Left ventricle myocardium inferior (tissue), 1 donor: ENCODE measurements at regions not wholly inside any gene's neighbourhood (a gene's known extent, or its start where the extent isn't known, plus 50 kb on each side); places are given as distances from the start of the nearest gene placed in this dataset.

Experiments
- DNase-seq: peaks from one replicate; pipeline ENCODE4 v3.0.0-alpha.2; 2020
- H3K27ac ChIP-seq: fragments of 200-600 bp; replicated peaks from 2 replicates; pipeline ENCODE4 v1.8.0; 2021
- H3K27me3 ChIP-seq: fragments of 200-600 bp; 2 replicates; pipeline ENCODE4 v1.8.0; 2021; ENCODE audit warnings: low read depth
- H3K36me3 ChIP-seq: fragments of 200-600 bp; 2 replicates; pipeline ENCODE4 v1.8.0; 2021
- H3K4me1 ChIP-seq: fragments of 200-600 bp; 2 replicates; pipeline ENCODE4 v1.8.0; 2021
- H3K4me3 ChIP-seq: fragments of 200-600 bp; 2 replicates; pipeline ENCODE4 v1.8.0; 2021; ENCODE audit warnings: mild to moderate bottlenecking, moderate library complexity
- H3K9me3 ChIP-seq: fragments of 200-600 bp; replicated peaks from 2 replicates; pipeline ENCODE4 v1.8.0; 2021
- CTCF ChIP-seq: fragments of 200-600 bp; IDR thresholded peaks from 2 replicates; pipeline ENCODE4 v1.8.0; 2021; ENCODE audit warnings: antibody characterized with exemption, mild to moderate bottlenecking, borderline replicate concordance
- intact Hi-C: fragments of 100-400 bp; cut with micrococcal nuclease; formaldehyde crosslinking; loops from one replicate; pipeline ENCODE4 v1.11.0; 2022
- donor health status: DM: no; HTN: yes; CAD: no; lungs with severe emphysema.

DNA sequence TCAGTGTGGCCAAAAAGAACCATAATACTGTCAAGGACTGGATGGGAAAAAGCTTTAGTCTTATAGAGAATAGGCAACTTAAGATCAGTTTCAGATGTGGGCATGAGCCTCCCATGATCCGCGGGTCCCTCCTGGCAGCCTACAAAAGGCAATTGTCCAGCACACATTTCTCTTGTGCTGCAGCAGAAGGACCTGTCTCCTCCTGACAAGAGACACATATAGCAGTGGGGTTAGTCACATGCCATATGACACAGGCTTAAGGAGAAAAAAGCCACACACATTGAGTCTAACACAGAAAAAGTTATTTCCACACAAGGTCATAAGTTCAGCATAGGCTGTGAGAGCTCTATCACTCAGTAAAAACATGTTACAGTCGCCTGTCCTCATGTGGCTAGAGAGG lies 1378.7 kb upstream of the PRR20A start:
- intact Hi-C loops, result no loop called here
- no peak overlapping the region for H3K27ac ChIP-seq
- no peak overlapping the region for H3K4me3 ChIP-seq
- DNase-seq, result no peak
- no peaks in the 10 kb centered on the region for H3K9me3 ChIP-seq
- no peaks in the 10 kb centered on the region for H3K36me3 ChIP-seq
- TF ChIP-seq CTCF, result no peak
- H3K4me1 ChIP-seq, result no peaks in the 10 kb centered on the region
- no peaks in the 10 kb centered on the region for H3K27me3 ChIP-seq

GRCh38 chr13:55777612-55778011 lies 1363.1 kb upstream of the PRR20A start:
- Histone ChIP-seq H3K27me3 (no peaks in the 10 kb centered on the region), H3K4me1 (no peaks in the 10 kb centered on the region), H3K27ac (no peak overlapping the region), H3K4me3 (no peak overlapping the region), H3K9me3 (peaks cover 5% of the 10 kb centered on the region), H3K36me3 (no peaks in the 10 kb centered on the region)
- intact Hi-C loops, result no loop called here
- no peak for DNase-seq
- no peak for TF ChIP-seq CTCF

GRCh38 chr13:55783841-55784240 lies 1356.9 kb upstream of the PRR20A start:
- intact Hi-C loops, result no loop called here
- Histone ChIP-seq H3K4me3 (no peak overlapping the region), H3K9me3 (peaks cover 16% of the 10 kb centered on the region), H3K36me3 (no peaks in the 10 kb centered on the region), H3K4me1 (no peaks in the 10 kb centered on the region), H3K27ac (no peak overlapping the region), H3K27me3 (no peaks in the 10 kb centered on the region)
- TF ChIP-seq CTCF, result no peak
- no peak for DNase-seq

- Histone ChIP-seq H3K36me3 (no peaks in the 10 kb centered on the region), H3K4me1 (no peaks in the 10 kb centered on the region), H3K4me3 (no peak overlapping the region), H3K9me3 (peaks cover 16% of the 10 kb centered on the region), H3K27me3 (no peaks in the 10 kb centered on the region), H3K27ac (no peak overlapping the region)
- TF ChIP-seq CTCF, result no peak
- no peak for DNase-seq
- intact Hi-C loops, result no loop called here
Measured at GRCh38 chr13:55788548-55788947, 1352.2 kb upstream of the PRR20A start.

GRCh38 chr13:55792544-55793193 lies 1348.0 kb upstream of the PRR20A start:
- no peak overlapping the region for H3K27ac ChIP-seq
- H3K4me3 ChIP-seq, result no peak overlapping the region
- intact Hi-C loops, result no loop called here
- no peak for DNase-seq
- H3K36me3 ChIP-seq, result no peaks in the 10 kb centered on the region
- H3K9me3 ChIP-seq, result peaks cover 14% of the 10 kb centered on the region
- no peak for TF ChIP-seq CTCF
- no peaks in the 10 kb centered on the region for H3K4me1 ChIP-seq
- H3K27me3 ChIP-seq, result no peaks in the 10 kb centered on the region
